Glutamatergic neuron (in vitro differentiated cells): ENCODE measurements at regions not wholly inside any gene's neighbourhood (a gene's known extent, or its start where the extent isn't known, plus 50 kb on each side); places are given as distances from the start of the nearest gene placed in this dataset.
A peak's percentile ranks its signal among the peaks of the same experiment; 100 is the strongest.
"Not testable (repeated sequence)": the region's sequence is repeated elsewhere in the genome, so short reads cannot be mapped to it uniquely, and the experiment has no call there.

Experiments used
- DNase-seq: peaks from one replicate; pipeline ENCODE4 v3.0.0; 2022
- H3K27ac Mint-ChIP-seq: one replicate; pipeline ENCODE4 v1.8.0; 2020; ENCODE audit warnings: mild to moderate bottlenecking, mixed read lengths, inconsistent platforms; ENCODE audit not compliant: unreplicated experiment
- H3K27me3 Mint-ChIP-seq: one replicate; pipeline ENCODE4 v1.8.0; 2020; ENCODE audit warnings: mild to moderate bottlenecking, moderate library complexity, mixed read lengths, inconsistent platforms; ENCODE audit not compliant: unreplicated experiment
- H3K36me3 Mint-ChIP-seq: one replicate; pipeline ENCODE4 v1.8.0; 2020; ENCODE audit warnings: mild to moderate bottlenecking, mixed read lengths, inconsistent platforms; ENCODE audit not compliant: unreplicated experiment
- H3K4me1 Mint-ChIP-seq: one replicate; pipeline ENCODE4 v1.8.0; 2020; ENCODE audit warnings: mild to moderate bottlenecking, low read depth, mixed read lengths, inconsistent platforms; ENCODE audit not compliant: unreplicated experiment
- H3K4me3 Mint-ChIP-seq: one replicate; pipeline ENCODE4 v1.8.0; 2020; ENCODE audit warnings: mild to moderate bottlenecking, mixed read lengths, inconsistent platforms; ENCODE audit not compliant: unreplicated experiment
- H3K9me3 Mint-ChIP-seq: one replicate; pipeline ENCODE4 v1.8.0; 2020; ENCODE audit warnings: mild to moderate bottlenecking, moderate library complexity, mixed read lengths, inconsistent platforms; ENCODE audit not compliant: unreplicated experiment
- TF ChIP-seq, protein P1 (sequence below): fragments of 200-600 bp; sonication (generic); IDR thresholded peaks from one replicate; pipeline ENCODE4 v1.5.0; 2021; ENCODE audit not compliant: partially characterized antibody, unreplicated experiment

DNA sequence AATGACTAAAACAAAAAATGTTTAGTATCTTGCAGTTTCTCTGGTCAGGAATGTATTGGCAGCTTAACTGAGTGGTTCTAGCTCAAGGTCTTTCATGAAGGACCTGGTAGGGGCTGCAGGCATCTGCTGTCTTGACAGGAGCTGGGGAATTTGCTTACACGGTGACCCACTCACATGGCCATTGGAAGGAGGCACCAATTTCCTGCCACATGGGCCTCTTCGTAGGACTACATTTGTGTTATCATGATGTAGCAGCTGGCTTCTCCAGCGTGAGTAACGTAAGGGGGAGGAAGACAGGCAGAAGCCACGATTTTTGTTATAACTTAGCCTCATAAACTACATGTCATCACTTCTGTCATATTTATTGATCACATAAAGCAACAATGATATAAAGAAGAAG, 376.3 kb downstream of the AMY1C start:
- TF ChIP-seq, protein P1, sequence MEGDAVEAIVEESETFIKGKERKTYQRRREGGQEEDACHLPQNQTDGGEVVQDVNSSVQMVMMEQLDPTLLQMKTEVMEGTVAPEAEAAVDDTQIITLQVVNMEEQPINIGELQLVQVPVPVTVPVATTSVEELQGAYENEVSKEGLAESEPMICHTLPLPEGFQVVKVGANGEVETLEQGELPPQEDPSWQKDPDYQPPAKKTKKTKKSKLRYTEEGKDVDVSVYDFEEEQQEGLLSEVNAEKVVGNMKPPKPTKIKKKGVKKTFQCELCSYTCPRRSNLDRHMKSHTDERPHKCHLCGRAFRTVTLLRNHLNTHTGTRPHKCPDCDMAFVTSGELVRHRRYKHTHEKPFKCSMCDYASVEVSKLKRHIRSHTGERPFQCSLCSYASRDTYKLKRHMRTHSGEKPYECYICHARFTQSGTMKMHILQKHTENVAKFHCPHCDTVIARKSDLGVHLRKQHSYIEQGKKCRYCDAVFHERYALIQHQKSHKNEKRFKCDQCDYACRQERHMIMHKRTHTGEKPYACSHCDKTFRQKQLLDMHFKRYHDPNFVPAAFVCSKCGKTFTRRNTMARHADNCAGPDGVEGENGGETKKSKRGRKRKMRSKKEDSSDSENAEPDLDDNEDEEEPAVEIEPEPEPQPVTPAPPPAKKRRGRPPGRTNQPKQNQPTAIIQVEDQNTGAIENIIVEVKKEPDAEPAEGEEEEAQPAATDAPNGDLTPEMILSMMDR, result no peak
- Mint-ChIP-seq H3K9me3 (no peaks in the 10 kb centered on the region), H3K27ac (no peak overlapping the region), H3K36me3 (no peaks in the 10 kb centered on the region), H3K27me3 (no peaks in the 10 kb centered on the region), H3K4me1 (peaks cover 2% of the 10 kb centered on the region), H3K4me3 (no peak overlapping the region)
- DNase-seq, result no peak

DNA sequence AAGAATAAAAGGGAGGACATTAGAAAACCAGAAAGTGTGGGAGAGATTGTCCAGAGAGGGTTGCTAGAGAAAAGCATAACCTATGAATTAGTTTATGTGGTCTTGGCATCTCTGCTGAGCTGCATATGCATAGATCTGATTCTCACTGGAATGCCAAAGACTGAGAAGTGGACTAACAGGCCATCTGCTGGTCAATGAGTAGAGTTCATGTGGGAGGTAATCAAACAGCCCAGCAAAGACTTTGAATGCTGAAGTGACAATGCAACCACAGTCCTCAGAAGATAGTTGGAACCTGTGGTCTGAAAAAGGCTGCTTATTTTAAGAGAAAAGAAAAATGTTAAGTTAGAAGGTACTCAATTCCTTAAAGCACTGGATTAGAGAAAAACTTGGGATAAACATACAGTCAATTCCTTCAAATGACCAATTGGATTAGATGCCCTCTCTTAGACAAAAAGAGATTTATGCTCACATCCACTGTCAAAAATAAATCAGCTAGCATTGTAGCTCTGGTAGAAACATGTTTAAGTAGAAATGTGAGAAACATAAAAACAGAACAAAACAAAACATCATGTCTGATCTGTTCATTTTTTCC, 382.8 kb downstream of the AMY1C start:
- peaks cover 7% of the 10 kb centered on the region for H3K4me1 Mint-ChIP-seq
- DNase-seq, result no peak
- H3K9me3 Mint-ChIP-seq, result peaks cover 5% of the 10 kb centered on the region
- no peak overlapping the region for H3K4me3 Mint-ChIP-seq
- H3K36me3 Mint-ChIP-seq, result no peaks in the 10 kb centered on the region
- TF ChIP-seq, protein P1, result peak; percentile 63
- no peak overlapping the region for H3K27ac Mint-ChIP-seq
- no peaks in the 10 kb centered on the region for H3K27me3 Mint-ChIP-seq

DNA sequence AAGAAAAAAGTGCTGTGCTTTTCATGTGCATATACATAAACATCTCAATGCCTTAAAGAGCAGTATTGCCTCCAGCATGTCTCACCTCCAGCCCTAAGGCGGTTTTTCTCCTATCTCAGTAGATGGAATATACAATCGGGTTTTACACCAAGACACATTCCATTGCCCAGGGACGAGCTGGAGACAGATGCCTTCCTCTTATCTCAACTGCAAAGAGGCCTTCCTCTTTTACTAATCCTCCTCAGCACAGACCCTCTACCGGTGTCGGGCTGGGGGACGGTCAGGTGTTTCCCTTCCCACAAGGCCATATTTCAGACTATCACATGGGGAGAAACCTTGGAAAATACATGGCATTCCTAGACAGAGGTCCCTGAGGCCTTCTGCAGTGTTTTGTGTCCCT, 385.3 kb downstream of the AMY1C start:
- H3K27me3 Mint-ChIP-seq, DNase-seq, H3K4me3 Mint-ChIP-seq, H3K36me3 Mint-ChIP-seq, H3K4me1 Mint-ChIP-seq, H3K27ac Mint-ChIP-seq, H3K9me3 Mint-ChIP-seq: not testable (repeated sequence)

DNA sequence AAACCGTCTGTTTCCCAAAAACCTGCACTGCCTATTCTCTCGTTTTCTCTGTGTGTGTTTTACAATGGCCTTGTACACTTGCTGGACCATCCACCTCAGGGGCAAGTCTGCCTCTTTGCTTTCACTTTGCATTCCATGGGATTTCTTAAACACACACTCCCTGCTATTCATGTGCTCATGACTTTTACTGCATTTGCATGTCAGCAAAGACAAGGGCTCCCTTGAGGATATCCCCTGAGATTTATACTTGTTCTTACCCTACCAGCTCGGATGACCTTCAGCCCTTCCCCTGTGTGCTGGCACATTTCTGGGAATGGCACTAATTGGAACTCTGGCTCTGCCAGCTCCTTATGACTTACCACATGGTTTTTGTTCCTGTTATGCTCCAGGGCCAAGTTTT, 386.9 kb downstream of the AMY1C start:
- Mint-ChIP-seq H3K27me3 (no peaks in the 10 kb centered on the region), H3K9me3 (peaks cover 7% of the 10 kb centered on the region), H3K4me3 (no peak overlapping the region), H3K36me3 (no peaks in the 10 kb centered on the region), H3K4me1 (peaks cover 7% of the 10 kb centered on the region), H3K27ac (no peak overlapping the region)
- TF ChIP-seq, protein P1, result no peak
- DNase-seq, result no peak

DNA sequence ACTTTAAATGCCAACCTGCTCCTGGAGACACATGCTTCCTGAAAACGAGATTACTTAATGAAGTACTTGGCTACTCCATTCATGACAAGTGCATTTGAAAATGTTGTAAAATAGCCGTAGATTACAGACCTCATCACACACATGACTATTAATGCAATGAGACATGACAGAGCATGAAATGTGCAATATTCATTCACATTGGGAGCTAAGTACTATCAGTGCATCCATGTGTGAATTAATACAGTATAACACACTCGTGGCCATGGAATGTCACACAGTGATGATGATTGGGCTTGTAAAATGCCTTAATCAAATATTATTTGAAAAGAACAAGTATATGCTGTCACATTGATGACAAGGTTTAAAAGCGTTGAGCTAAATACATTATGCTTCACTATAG, 407.0 kb downstream of the AMY1C start:
- Mint-ChIP-seq H3K36me3 (peaks cover 4% of the 10 kb centered on the region), H3K27ac (no peak overlapping the region), H3K9me3 (no peaks in the 10 kb centered on the region), H3K4me3 (no peak overlapping the region), H3K4me1 (no peaks in the 10 kb centered on the region), H3K27me3 (no peaks in the 10 kb centered on the region)
- TF ChIP-seq, protein P1, result no peak
- DNase-seq, result no peak
